Pancreas (tissue), 10 donors: ENCODE measurements at regions not wholly inside any gene's neighbourhood (a gene's known extent, or its start where the extent isn't known, plus 50 kb on each side); places are given as distances from the start of the nearest gene placed in this dataset.

Experiments
- ATAC-seq, 4 donors: fragments of 200-7000 bp; cut with Tn5 transposase; one replicate each; pipeline versions ENCODE4 v1.8.0 to v1.9.1; 2020; ENCODE audit warnings: mild to moderate bottlenecking in 4 of 4, moderate library complexity in 4 of 4
- DNase-seq, 6 donors: peaks; one replicate each; pipeline ENCODE4 v3.0.0-alpha.2; 2020
- FAIRE-seq: peaks from 2 replicates; lab custom pipeline; 2012; peaks lifted over from hg19 to GRCh38; lab: Jason Lieb, UNC
- H3K27ac ChIP-seq, 4 donors: fragments of 200-600 bp; sonication (generic); 1 replicate in 3 of 4; 2 replicates in 1 of 4; pipeline versions ENCODE4 v1.5.0 to v1.8.0; 2020
- H3K27me3 ChIP-seq, 4 donors: fragments of 200-600 bp; one replicate each; pipeline ENCODE4 v1.8.0; 2021
- H3K36me3 ChIP-seq, 3 donors: fragments of 200-600 bp; sonication (generic) in 1 of 3; one replicate each; pipeline versions ENCODE4 v1.5.0 to v1.8.0; 2020 to 2021
- H3K4me1 ChIP-seq, 3 donors: fragments of 200-600 bp; one replicate each; pipeline ENCODE4 v1.8.0; 2021
- H3K4me3 ChIP-seq, 4 donors: fragments of 200-600 bp; sonication (generic) in 2 of 4; one replicate each; pipeline versions ENCODE4 v1.5.0 to v1.8.0; 2020 to 2021
- H3K9me3 ChIP-seq, 4 donors: fragments of 200-600 bp; one replicate each; pipeline ENCODE4 v1.8.0; 2021
- CTCF ChIP-seq, 4 donors: fragments of 200-600 bp; sonication (generic) in 3 of 4; IDR thresholded peaks; one replicate each; pipeline versions ENCODE4 v1.5.0 to v1.8.0; 2021; ENCODE audit warnings: antibody characterized with exemption in 4 of 4
- WGBS, 2 donors: extraction: QIAGEN DNeasy Blood & Tissue Kit; methylation state at CpG; one replicate each; pipeline ENCODE4 v1.1.7; 2013; 5-methylcytosine and 5-hydroxymethylcytosine counted together
- intact Hi-C, 3 donors: fragments of 100-400 bp; cut with DNase I; formaldehyde crosslinking; loops; one replicate each; pipeline versions ENCODE4 v1.11.1 to v1.14.2; 2022
- donor health status: healthy with polysubstance abuse.
- donor health status: DM: no; HTN: no; CAD: no; lungs with moderate emphysema.
- donor health status: DM: no; HTN: no; CAD: no.
- donor health status: control.
- donor health status: control.
- donor health status: Bipolar disorder and iron deficiency.
- donor health status: DM: yes; HTN: yes; CAD: no.
- donor health status: DM: no; HTN: no; CAD: no.
- donor health status: DM: no; HTN: no; CAD: no.
- donor health status: DM: yes; HTN: yes; CAD: no.

DNA sequence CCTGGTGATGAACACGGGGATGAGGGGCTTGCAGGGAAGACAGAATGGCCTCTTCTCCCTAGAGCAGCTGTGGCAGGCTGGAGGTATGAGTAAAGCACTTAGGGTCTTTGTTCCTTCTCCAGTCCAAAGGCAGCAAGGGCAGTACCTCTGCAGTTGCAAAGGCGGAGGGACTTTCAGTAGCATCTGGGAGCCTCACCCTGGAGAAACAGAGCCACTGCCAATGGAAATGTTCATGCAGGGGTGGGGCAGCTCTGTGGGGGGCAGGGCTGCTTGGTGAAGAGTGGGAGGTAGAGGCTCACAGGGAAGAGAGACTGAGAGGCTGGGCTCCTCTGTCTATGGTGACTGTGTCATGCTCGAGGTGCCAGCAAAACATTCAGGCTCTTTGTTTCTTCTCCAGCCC lies 344.1 kb upstream of the CHAC2 start:
- ATAC-seq: no peak

GRCh38 chr2:53422979-53423378 lies 344.6 kb upstream of the CHAC2 start:
- DNase-seq: peak in 2 of 6 donors; percentile 7 to 22

More for the DNA sequence above, 344.1 kb upstream of the CHAC2 start:
- Histone ChIP-seq H3K4me3 (no peak overlapping the region), H3K36me3 (no peaks in the 10 kb centered on the region), H3K27ac (no peak overlapping the region), H3K27me3 (no peaks in the 10 kb centered on the region), H3K4me1 (no peaks in the 10 kb centered on the region), H3K9me3 (no peaks in the 10 kb centered on the region)
- DNase-seq: no peak
- TF ChIP-seq CTCF (IDR thresholded peaks at IDR 0.05): no peak
- intact Hi-C loops: no loop called here
- FAIRE-seq: no peak
- 93 to 94% methylated on average over 3 of the region's 3 CpGs for WGBS, 2 donors

DNA sequence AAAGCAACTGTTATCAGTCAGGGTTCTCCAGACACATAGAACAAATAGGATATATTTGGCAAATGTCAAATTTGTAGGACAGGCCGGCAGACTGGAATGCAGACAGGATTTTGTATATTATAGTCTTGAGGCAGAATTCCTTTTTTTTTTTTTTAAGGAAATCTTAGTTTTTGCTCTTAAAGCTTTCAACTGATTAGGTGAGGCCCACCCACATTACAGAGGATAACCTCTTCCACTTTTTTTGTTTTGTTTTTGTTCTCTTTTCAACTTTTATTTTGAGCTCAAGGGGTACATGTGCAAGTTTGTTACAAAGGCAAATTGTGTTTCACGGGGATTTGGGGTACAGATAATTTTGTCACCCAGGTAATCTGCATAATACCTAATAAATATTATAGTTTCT lies 350.2 kb upstream of the CHAC2 start:
- ATAC-seq (no peak), FAIRE-seq (no peak), DNase-seq (no peak)
- TF ChIP-seq CTCF (IDR thresholded peaks at IDR 0.05): no peak
- Histone ChIP-seq H3K4me1 (no peaks in the 10 kb centered on the region), H3K27ac (no peak overlapping the region), H3K27me3 (no peaks in the 10 kb centered on the region), H3K4me3 (no peak overlapping the region), H3K9me3 (no peaks in the 10 kb centered on the region), H3K36me3 (no peaks in the 10 kb centered on the region)
- WGBS, 2 donors: 91 to 92% methylated on average over 2 of the region's 2 CpGs
- intact Hi-C loops: no loop called here

More at GRCh38 chr2:53422979-53423378, 344.6 kb upstream of the CHAC2 start:
- intact Hi-C loops: no loop called here
- no peak overlapping the region for H3K4me3 ChIP-seq
- 58 to 63% methylated on average over 3 of the region's 3 CpGs for WGBS, 2 donors
- no peaks in the 10 kb centered on the region for H3K27me3 ChIP-seq
- no peaks in the 10 kb centered on the region for H3K4me1 ChIP-seq
- no peak overlapping the region for H3K27ac ChIP-seq
- no peaks in the 10 kb centered on the region for H3K36me3 ChIP-seq
- FAIRE-seq (no peak), ATAC-seq (peak in 3 of 4 donors; percentile 55 to 78 (median 64))
- no peaks in the 10 kb centered on the region for H3K9me3 ChIP-seq
- no peak for TF ChIP-seq CTCF (IDR thresholded peaks at IDR 0.05)

DNA sequence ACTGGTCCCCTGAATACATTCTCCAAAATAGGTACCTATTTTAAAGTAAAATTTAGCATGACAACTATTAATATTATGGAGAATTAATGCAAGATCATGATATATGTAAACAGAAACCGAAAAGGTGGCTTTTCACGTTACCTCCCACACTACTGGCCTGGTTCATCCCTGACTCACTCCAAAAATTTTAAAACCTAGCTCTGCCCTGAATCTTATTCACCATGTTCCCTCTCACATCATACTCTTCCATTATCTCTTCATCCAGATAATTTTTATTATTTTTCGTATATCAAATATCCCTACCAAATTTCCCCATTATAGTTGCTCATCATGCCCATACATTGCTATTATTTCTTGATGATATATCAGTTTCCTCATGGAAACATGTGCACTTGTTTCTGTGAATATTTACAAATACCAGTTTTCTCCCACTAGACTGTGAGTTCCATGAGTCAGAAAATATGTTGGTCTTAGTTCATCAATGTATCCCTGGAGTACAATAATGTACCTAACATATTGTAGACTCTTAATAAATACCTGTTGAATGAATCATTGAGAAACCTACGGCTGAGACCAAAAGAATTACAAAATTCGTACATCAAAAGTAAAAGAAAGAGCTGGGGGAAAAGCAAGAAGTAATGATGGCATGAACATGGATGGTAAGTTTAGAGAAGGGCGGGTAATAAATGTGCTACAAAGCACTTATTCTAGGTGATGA lies 360.1 kb upstream of the CHAC2 start:
- Histone ChIP-seq H3K27me3 (no peaks in the 10 kb centered on the region), H3K9me3 (no peaks in the 10 kb centered on the region), H3K36me3 (no peaks in the 10 kb centered on the region), H3K4me3 (no peak overlapping the region), H3K27ac (no peak overlapping the region), H3K4me1 (no peaks in the 10 kb centered on the region)
- ATAC-seq (no peak), DNase-seq (no peak), FAIRE-seq (no peak)
- intact Hi-C loops: no loop called here
- no peak for TF ChIP-seq CTCF (IDR thresholded peaks at IDR 0.05)
- WGBS, 2 donors: 91 to 94% methylated on average over 6 of the region's 6 CpGs

DNA sequence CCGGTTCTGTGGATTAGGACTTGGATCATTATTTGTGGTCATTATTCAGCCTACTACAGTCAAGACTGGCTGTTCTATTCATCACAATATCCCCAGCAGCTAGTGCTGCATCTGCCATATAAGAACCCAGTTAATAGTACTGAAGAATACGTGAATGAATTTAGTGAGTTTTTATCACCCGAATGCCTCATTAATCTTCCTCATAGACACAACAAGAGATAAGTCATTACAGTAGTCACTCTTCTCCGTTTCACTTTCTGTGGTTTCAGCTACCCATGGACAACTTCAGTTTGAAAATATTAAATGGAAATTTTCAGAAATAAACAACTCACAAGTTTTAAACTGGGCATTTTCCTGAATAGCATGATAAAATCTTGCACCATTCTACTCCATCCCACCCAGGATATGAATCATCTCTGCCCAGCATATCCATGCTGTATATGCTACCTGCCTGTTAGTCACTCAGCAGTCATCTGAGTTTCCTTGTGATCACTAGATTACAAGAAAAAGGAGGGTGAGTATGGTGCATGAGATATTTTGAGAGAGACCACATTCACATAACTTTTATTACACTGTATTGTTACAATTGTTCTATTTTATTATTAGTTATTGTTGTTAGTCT lies 363.7 kb upstream of the CHAC2 start:
- Histone ChIP-seq H3K36me3 (no peaks in the 10 kb centered on the region), H3K4me1 (no peaks in the 10 kb centered on the region), H3K27me3 (no peaks in the 10 kb centered on the region), H3K9me3 (no peaks in the 10 kb centered on the region), H3K27ac (no peak overlapping the region), H3K4me3 (no peak overlapping the region)
- ATAC-seq (no peak), DNase-seq (no peak), FAIRE-seq (no peak)
- no peak for TF ChIP-seq CTCF (IDR thresholded peaks at IDR 0.05)
- intact Hi-C loops: no loop called here
- WGBS, 2 donors: 79 to 86% methylated on average over 4 of the region's 4 CpGs
